GM08714 (cell line): ENCODE measurements at regions not wholly inside any gene's neighbourhood (a gene's known extent, or its start where the extent isn't known, plus 50 kb on each side); places are given as distances from the start of the nearest gene placed in this dataset.
"Not testable (repeated sequence)": the region's sequence is repeated elsewhere in the genome, so short reads cannot be mapped to it uniquely, and the experiment has no call there.

Experiments
- H3K4me3 ChIP-seq: fragments of 200-500 bp; sonication (Bioruptor generic); 2 replicates; pipeline ENCODE4 v1.5.1; 2014; ENCODE audit warnings: mild to moderate bottlenecking, low read length, inconsistent platforms
- ZNF274 ChIP-seq: IDR thresholded peaks from 2 replicates; pipeline ENCODE4 v1.6.1; 2012; ENCODE audit warnings: mild to moderate bottlenecking, low read depth, low read length

- no peak for TF ChIP-seq ZNF274
- H3K4me3 ChIP-seq: no peak overlapping the region
Observed at GRCh38 chr20:55533632-55534031, 471.7 kb downstream of the CBLN4 start.

GRCh38 chr20:55530763-55531162 lies 474.6 kb downstream of the CBLN4 start:
- H3K4me3 ChIP-seq: no peak overlapping the region
- TF ChIP-seq ZNF274: no peak

- no peak for TF ChIP-seq ZNF274
- H3K4me3 ChIP-seq: no peak overlapping the region
Observed at GRCh38 chr20:55528482-55528881, 476.8 kb downstream of the CBLN4 start.

GRCh38 chr20:55522296-55522815 lies 483.0 kb downstream of the CBLN4 start:
- no peak for TF ChIP-seq ZNF274

DNA sequence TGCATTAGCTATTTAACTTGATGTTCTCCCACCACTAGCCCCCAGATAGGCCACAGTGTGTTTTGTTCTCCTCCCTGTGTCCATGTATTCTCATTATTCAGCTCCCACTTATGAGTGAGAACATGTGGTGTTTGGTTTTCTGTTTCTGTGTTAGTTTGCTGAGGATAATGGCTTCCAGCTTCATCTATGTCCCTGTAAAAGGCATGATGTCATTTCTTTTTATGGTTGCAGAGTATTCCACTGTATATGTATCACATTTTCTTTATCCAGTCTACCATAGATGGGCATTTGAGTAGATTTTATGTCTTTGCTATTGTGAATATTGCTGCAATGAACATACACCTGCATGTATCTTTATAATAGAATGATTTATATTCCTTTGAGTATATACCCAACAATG lies 487.7 kb downstream of the CBLN4 start:
- H3K4me3 ChIP-seq: not testable (repeated sequence)

More at GRCh38 chr20:55522296-55522815, 483.0 kb downstream of the CBLN4 start:
- no peak overlapping the region for H3K4me3 ChIP-seq

DNA sequence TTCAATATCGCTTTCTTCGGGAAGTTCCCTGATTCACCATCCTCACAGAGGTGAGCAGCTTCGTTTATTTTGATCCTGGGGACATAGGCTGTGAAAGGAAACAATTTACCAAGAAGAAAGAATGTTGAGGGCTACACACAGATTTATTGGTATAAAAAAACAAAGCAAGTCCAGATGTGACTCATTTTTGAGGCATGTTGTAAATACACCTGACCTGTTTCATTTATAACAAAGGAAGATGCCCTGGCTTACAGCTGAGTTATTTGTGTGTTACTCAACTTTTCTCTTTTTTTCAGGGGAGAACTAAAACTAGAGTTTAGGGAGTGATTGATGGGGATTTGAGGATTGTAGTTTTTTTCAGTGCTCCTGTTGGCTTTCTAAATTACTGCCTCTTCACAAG lies 489.5 kb downstream of the CBLN4 start:
- no peak overlapping the region for H3K4me3 ChIP-seq
- TF ChIP-seq ZNF274: no peak

GRCh38 chr20:55514531-55514930 lies 490.8 kb downstream of the CBLN4 start:
- TF ChIP-seq ZNF274: no peak
- H3K4me3 ChIP-seq: no peak overlapping the region

DNA sequence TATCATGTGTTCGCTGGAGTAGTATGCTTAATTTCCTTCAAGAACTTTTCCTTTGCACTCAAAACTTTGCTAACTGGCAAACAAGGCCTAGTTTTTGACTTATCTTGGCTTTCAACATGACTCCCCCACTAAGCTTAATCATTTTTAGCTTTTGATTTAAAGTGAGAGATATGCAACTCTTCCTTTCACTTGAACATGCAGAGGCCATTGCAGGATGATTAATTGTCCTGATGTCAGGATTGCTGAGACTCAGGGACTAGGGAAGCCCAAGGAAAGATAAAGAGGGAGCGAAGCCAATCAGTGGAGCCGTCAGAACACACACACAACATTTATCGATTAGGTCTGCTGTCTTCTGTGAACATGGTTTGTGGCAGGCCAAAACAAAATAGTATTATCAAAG lies 491.4 kb downstream of the CBLN4 start:
- TF ChIP-seq ZNF274: no peak
- H3K4me3 ChIP-seq: no peak overlapping the region

- TF ChIP-seq ZNF274: no peak
- H3K4me3 ChIP-seq: no peak overlapping the region
Observed at GRCh38 chr20:55500130-55500529, 505.2 kb downstream of the CBLN4 start.

DNA sequence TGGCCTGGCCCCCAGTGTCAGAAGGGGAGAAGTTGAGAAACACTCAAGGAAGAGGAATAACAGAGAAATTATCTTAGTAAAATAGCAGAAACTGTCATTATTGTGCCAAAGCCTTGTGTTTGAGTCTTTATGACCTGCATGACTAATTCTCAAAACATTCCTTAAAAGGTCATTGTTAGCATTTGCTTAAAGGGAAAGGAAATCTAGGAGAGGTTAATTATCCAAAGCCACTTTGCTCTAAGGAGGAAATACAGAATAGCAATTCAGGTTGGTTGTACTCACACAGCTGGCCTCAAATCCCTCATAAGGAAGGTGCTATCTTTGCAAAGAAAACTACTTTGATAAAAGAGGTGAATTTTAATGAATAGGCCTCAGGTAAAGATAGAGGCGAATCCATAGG lies 516.7 kb downstream of the CBLN4 start:
- no peak overlapping the region for H3K4me3 ChIP-seq
- TF ChIP-seq ZNF274: no peak

DNA sequence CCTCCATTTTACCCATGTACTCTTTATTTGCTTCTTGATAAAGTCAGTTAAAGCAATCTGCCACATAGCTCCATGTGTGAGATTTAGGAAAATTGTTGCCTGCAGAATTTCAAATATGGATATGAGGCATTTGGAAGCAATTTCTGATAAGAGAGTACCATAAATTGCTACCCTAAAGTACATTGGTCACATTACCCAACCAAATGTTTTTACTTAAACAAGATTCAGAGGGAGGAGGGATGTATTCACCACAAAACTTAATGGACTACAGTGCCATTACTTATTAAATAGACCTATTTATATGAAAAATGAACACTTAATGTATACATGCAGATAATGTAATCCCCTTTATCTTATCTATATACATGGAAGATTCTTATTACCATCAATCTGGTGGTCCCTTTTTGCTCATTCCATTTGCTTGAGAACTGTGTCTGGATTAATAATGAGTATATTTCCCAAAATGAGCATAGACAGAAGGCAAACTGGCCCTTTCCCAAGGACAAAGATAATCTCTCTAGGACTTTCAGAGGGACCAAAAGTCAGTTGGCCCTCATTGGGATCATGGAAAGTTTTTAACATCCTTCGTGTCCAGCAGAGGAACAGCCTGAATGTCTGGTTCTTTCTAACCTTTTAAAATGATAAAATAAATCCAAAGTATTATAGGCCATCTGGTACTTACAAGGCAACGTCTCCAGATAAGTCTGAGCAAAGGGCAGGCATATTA lies 526.4 kb downstream of the CBLN4 start:
- H3K4me3 ChIP-seq: no peak overlapping the region
- no peak for TF ChIP-seq ZNF274

- no peak overlapping the region for H3K4me3 ChIP-seq
- no peak for TF ChIP-seq ZNF274
Observed at GRCh38 chr20:55472704-55473103, 532.6 kb downstream of the CBLN4 start.

- no peak overlapping the region for H3K4me3 ChIP-seq
- TF ChIP-seq ZNF274: no peak
Observed at GRCh38 chr20:55471052-55472006, 534.0 kb downstream of the CBLN4 start.

- TF ChIP-seq ZNF274: no peak
Observed at GRCh38 chr20:55469074-55469473, 536.2 kb downstream of the CBLN4 start.

DNA sequence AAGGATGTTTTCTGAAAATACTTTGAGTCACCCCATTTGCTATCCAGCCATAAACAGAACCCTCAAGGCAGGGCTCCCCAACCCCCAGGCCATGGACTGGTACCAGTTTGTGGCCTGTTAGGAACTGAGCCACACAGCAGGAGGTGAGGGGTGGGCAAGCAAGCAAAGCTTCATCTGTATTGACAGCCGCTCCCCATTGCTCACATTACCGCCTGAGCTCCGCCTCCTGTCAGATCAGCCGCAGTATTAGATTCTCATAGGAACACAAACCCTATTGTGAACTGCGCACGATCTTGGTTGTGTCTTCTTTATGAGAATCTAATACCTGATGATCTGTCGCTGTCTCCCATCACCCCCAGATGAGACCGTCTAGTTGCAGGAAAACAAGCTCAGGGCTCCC lies 543.8 kb downstream of the CBLN4 start:
- TF ChIP-seq ZNF274: no peak

More at GRCh38 chr20:55469074-55469473, 536.2 kb downstream of the CBLN4 start:
- H3K4me3 ChIP-seq: no peak overlapping the region

More for the DNA sequence above, 543.8 kb downstream of the CBLN4 start:
- no peak overlapping the region for H3K4me3 ChIP-seq
